Stomach (tissue), 8 donors: ENCODE measurements at regions not wholly inside any gene's neighbourhood (a gene's known extent, or its start where the extent isn't known, plus 50 kb on each side); places are given as distances from the start of the nearest gene placed in this dataset.

Experiments used
- DNase-seq, 2 donors: peaks; one replicate each; pipeline versions ENCODE4 v3.0.0 to v3.0.0-alpha.2; 2013 to 2019
- H3K27ac ChIP-seq, 5 donors: fragments of 200-600 bp in 4 of 5; sonication (generic) in 4 of 5; one replicate each; pipeline ENCODE4 v1.5.1; 2013 to 2019; ENCODE audit warnings: mild to moderate bottlenecking in 1 of 5, moderate library complexity in 1 of 5
- H3K27me3 ChIP-seq, 3 donors: fragments of 200-600 bp; sonication (generic); one replicate each; pipeline ENCODE4 v1.5.1; 2017 to 2019; ENCODE audit warnings: mixed run types in 1 of 3
- H3K36me3 ChIP-seq, 4 donors: fragments of 200-600 bp; sonication (generic); 1 replicate in 3 of 4; 2 replicates in 1 of 4; pipeline ENCODE4 v1.5.1; 2016 to 2019
- H3K4me1 ChIP-seq, 4 donors: fragments of 200-600 bp; sonication (generic); one replicate each; pipeline ENCODE4 v1.5.1; 2016 to 2019
- H3K4me3 ChIP-seq, 4 donors: fragments of 200-600 bp; sonication (generic) in 3 of 4; one replicate each; pipeline ENCODE4 v1.5.1; 2016 to 2019; ENCODE audit warnings: mild to moderate bottlenecking in 1 of 4
- H3K9me3 ChIP-seq, 4 donors: fragments of 200-600 bp; sonication (generic); one replicate each; pipeline ENCODE4 v1.5.1; 2016 to 2019
- EP300 ChIP-seq: sonication (generic); formaldehyde crosslinking; IDR thresholded peaks from one replicate; pipeline ENCODE4 v1.6.1; 2017; ENCODE audit warnings: antibody characterized with exemption
- POLR2A ChIP-seq, 4 donors: fragments of 450-650 bp; IDR thresholded peaks; one replicate each; pipeline ENCODE4 v1.6.1; 2016; ENCODE audit warnings: antibody characterized with exemption in 4 of 4, control low read depth in 2 of 4, mild to moderate bottlenecking in 1 of 4, moderate library complexity in 1 of 4
- POLR2AphosphoS5 ChIP-seq, 3 donors: sonication (generic); formaldehyde crosslinking; IDR thresholded peaks; one replicate each; pipeline ENCODE4 v1.6.1; 2016; ENCODE audit warnings: antibody characterized with exemption in 3 of 3
- WGBS, 5 donors: extraction: QIAGEN DNeasy Blood & Tissue Kit in 3 of 5; methylation state at CpG; one replicate each; pipeline versions ENCODE4 v1.1.5 to v1.1.7; 2013 to 2018; 5-methylcytosine and 5-hydroxymethylcytosine counted together
- intact Hi-C: fragments of 100-400 bp; cut with DNase I; formaldehyde crosslinking; loops from one replicate; pipeline ENCODE4 v1.15.1; 2023; ENCODE audit warnings: low total_unique reads
- TF ChIP-seq, protein P1 (sequence below), 7 experiments: fragments of 450-650 bp in 4 of 7; fragments of 200-600 bp in 3 of 7; sonication (generic) in 3 of 7; IDR thresholded peaks; one replicate each; pipeline ENCODE4 v1.5.1; 2016 to 2019; ENCODE audit warnings: antibody characterized with exemption in 7 of 7, control low read depth in 2 of 7, mild to moderate bottlenecking in 1 of 7
- donor health status: healthy with polysubstance abuse.
- donor health status: Bipolar disorder and iron deficiency.
- donor health status: healthy.

DNA sequence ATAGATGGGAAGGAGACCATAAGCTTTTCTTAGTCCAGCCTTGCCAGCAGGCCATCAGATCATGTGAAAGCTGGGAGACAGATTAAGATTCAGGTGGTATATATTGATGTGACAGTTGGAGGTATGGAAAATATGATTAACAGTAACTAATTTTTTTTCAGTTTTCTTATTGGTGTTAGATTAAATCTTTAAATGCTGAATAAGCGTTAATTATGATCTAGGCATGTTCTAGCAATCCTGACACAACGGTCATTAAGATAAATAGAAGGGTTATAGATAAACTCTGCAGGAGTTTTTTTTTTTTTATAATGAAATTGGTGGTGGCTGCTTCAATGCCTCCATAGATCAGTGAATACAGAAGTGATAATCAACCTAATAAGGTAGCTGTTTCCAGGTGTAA is 649.5 kb upstream of the TENM3 start:
- 43 to 57% (median 51%) methylated on average over 2 of the region's 2 CpGs for WGBS, 5 donors
- Histone ChIP-seq H3K36me3 (no peaks in the 10 kb centered on the region), H3K9me3 (no peaks in the 10 kb centered on the region), H3K4me1 (no peaks in the 10 kb centered on the region), H3K27me3 (no peaks in the 10 kb centered on the region), H3K4me3 (no peak overlapping the region), H3K27ac (no peak overlapping the region)
- TF ChIP-seq, protein P1, sequence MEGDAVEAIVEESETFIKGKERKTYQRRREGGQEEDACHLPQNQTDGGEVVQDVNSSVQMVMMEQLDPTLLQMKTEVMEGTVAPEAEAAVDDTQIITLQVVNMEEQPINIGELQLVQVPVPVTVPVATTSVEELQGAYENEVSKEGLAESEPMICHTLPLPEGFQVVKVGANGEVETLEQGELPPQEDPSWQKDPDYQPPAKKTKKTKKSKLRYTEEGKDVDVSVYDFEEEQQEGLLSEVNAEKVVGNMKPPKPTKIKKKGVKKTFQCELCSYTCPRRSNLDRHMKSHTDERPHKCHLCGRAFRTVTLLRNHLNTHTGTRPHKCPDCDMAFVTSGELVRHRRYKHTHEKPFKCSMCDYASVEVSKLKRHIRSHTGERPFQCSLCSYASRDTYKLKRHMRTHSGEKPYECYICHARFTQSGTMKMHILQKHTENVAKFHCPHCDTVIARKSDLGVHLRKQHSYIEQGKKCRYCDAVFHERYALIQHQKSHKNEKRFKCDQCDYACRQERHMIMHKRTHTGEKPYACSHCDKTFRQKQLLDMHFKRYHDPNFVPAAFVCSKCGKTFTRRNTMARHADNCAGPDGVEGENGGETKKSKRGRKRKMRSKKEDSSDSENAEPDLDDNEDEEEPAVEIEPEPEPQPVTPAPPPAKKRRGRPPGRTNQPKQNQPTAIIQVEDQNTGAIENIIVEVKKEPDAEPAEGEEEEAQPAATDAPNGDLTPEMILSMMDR (IDR thresholded peaks at IDR 0.05), result no peak
- TF ChIP-seq POLR2AphosphoS5 (IDR thresholded peaks at IDR 0.05) (no peak), EP300 (no peak), POLR2A (IDR thresholded peaks at IDR 0.05) (no peak)
- intact Hi-C loops, result no loop called here
- no peak for DNase-seq

GRCh38 chr4:181594188-181594587 is 649.0 kb upstream of the TENM3 start:
- H3K4me3 ChIP-seq, result no peak overlapping the region
- H3K27ac ChIP-seq, result no peak overlapping the region
- no peaks in the 10 kb centered on the region for H3K4me1 ChIP-seq
- no peak for TF ChIP-seq POLR2AphosphoS5 (IDR thresholded peaks at IDR 0.05)
- TF ChIP-seq, protein P1 (IDR thresholded peaks at IDR 0.05), result no peak
- TF ChIP-seq EP300, result no peak
- no peaks in the 10 kb centered on the region for H3K36me3 ChIP-seq
- DNase-seq, result no peak
- no peaks in the 10 kb centered on the region for H3K27me3 ChIP-seq
- intact Hi-C loops, result no loop called here
- no peaks in the 10 kb centered on the region for H3K9me3 ChIP-seq

DNA sequence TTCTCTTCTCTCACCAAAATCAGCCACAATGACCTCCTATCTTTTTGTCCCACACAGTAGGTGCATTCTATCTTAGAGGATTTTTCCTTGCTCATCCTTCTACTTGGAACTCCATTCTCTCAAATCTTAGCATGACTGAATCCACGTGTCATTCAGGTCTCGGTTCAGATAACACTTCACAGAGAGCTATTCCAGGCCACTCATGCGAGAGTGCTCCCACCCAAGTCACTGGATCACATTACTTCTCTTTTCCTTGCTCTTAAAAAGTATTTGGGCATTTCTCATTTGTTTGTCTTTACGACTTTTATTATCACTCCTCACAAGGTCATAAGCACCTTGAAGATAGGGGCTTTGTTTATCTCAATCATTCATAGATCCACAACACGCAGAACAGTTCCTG is 647.5 kb upstream of the TENM3 start:
- Histone ChIP-seq H3K4me1 (no peaks in the 10 kb centered on the region), H3K9me3 (no peaks in the 10 kb centered on the region), H3K27me3 (no peaks in the 10 kb centered on the region), H3K27ac (no peak overlapping the region), H3K36me3 (no peaks in the 10 kb centered on the region), H3K4me3 (no peak overlapping the region)
- intact Hi-C loops, result no loop called here
- WGBS, 5 donors, result 50 to 73% (median 57%) methylated on average over 5 of the region's 5 CpGs
- TF ChIP-seq, protein P1 (IDR thresholded peaks at IDR 0.05), result no peak
- TF ChIP-seq POLR2A (IDR thresholded peaks at IDR 0.05) (no peak), EP300 (no peak), POLR2AphosphoS5 (IDR thresholded peaks at IDR 0.05) (no peak)
- DNase-seq, result no peak

DNA sequence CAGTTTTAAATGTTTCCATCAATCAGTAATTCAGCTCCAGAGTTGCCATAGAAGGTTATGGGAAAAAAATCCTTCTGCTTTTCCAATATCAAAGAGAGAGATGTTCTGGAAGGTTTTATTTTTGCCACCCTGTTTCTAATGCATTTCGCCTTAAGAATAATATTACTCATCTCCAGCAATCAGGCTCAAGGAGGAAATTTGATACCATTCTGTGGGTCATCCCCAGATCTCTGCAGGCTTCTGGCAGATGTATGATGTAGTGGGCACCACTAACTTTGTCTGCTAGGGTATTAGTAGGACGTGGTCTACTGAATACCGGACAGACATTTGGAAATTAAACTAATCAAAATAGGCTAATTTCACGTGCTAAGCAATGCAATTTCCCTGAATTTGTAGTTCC is 645.4 kb upstream of the TENM3 start:
- H3K9me3 ChIP-seq, result no peaks in the 10 kb centered on the region
- H3K27me3 ChIP-seq, result no peaks in the 10 kb centered on the region
- H3K27ac ChIP-seq, result no peak overlapping the region
- no peaks in the 10 kb centered on the region for H3K4me1 ChIP-seq
- no peak overlapping the region for H3K4me3 ChIP-seq
- TF ChIP-seq, protein P1 (IDR thresholded peaks at IDR 0.05), result no peak
- TF ChIP-seq POLR2AphosphoS5 (IDR thresholded peaks at IDR 0.05), result no peak
- no peak for TF ChIP-seq EP300
- no peak for TF ChIP-seq POLR2A (IDR thresholded peaks at IDR 0.05)
- intact Hi-C loops, result no loop called here
- 74 to 79% (median 77%) methylated on average over 4 of the region's 4 CpGs for WGBS, 5 donors
- no peaks in the 10 kb centered on the region for H3K36me3 ChIP-seq
- no peak for DNase-seq

- Histone ChIP-seq H3K36me3 (no peaks in the 10 kb centered on the region), H3K27ac (no peak overlapping the region), H3K27me3 (no peaks in the 10 kb centered on the region), H3K4me1 (no peaks in the 10 kb centered on the region), H3K4me3 (no peak overlapping the region), H3K9me3 (no peaks in the 10 kb centered on the region)
- DNase-seq, result no peak
- WGBS, 5 donors, result 49 to 62% (median 57%) methylated on average over 6 of the region's 6 CpGs
- TF ChIP-seq POLR2A (IDR thresholded peaks at IDR 0.05) (no peak), POLR2AphosphoS5 (IDR thresholded peaks at IDR 0.05) (no peak), EP300 (no peak)
- TF ChIP-seq, protein P1 (IDR thresholded peaks at IDR 0.05), result no peak
- intact Hi-C loops, result no loop called here
These were observed 644.1 kb upstream of the TENM3 start for GRCh38 chr4:181599134-181599533.
